T-helper 17 cell (primary cell): ENCODE measurements at regions not wholly inside any gene's neighbourhood (a gene's known extent, or its start where the extent isn't known, plus 50 kb on each side); places are given as distances from the start of the nearest gene placed in this dataset.

Experiments used
- ATAC-seq: fragments of 150-1000 bp; cut with Tn5 transposase; 2 replicates; pipeline ENCODE4 v1.10.0; 2021; ENCODE audit warnings: mild to moderate bottlenecking, moderate library complexity
- DNase-seq, 3 donors: peaks; one replicate each; pipeline versions ENCODE4 v3.0.0 to v3.0.0-alpha.2; 2020 to 2021
- H3K9me3 ChIP-seq: one replicate; pipeline ENCODE4 v1.7.0; 2013; ENCODE audit warnings: low read length, mild to moderate bottlenecking; ENCODE audit not compliant: control insufficient read depth, poor library complexity, severe bottlenecking
- H3K27ac Mint-ChIP-seq: one replicate; pipeline ENCODE4 v1.8.0; 2022; ENCODE audit warnings: mild to moderate bottlenecking, moderate library complexity, mixed read lengths
- H3K27me3 Mint-ChIP-seq: one replicate; pipeline ENCODE4 v1.8.0; 2022; ENCODE audit warnings: mixed read lengths
- H3K36me3 Mint-ChIP-seq: one replicate; pipeline ENCODE4 v1.8.0; 2022; ENCODE audit warnings: low read depth, mixed read lengths
- H3K4me1 Mint-ChIP-seq: one replicate; pipeline ENCODE4 v1.8.0; 2022; ENCODE audit warnings: mild to moderate bottlenecking, mixed read lengths
- H3K4me3 Mint-ChIP-seq: one replicate; pipeline ENCODE4 v1.8.0; 2022; ENCODE audit warnings: mild to moderate bottlenecking, moderate library complexity, mixed read lengths

- Mint-ChIP-seq H3K4me3 (no peak overlapping the region), H3K36me3 (no peaks in the 10 kb centered on the region), H3K27me3 (peaks cover 14% of the 10 kb centered on the region), H3K27ac (no peak overlapping the region), H3K4me1 (no peaks in the 10 kb centered on the region)
- no peaks in the 10 kb centered on the region for H3K9me3 ChIP-seq
- ATAC-seq (no peak), DNase-seq (no peak)
Measured at GRCh38 chr22:49081926-49082325, 745.7 kb downstream of the BRD1 start.

- DNase-seq: no peak
- no peaks in the 10 kb centered on the region for H3K9me3 ChIP-seq
- Mint-ChIP-seq H3K27me3 (peaks cover 7% of the 10 kb centered on the region), H3K27ac (no peak overlapping the region), H3K4me1 (no peaks in the 10 kb centered on the region), H3K4me3 (no peak overlapping the region), H3K36me3 (no peaks in the 10 kb centered on the region)
- ATAC-seq: no peak
Measured at GRCh38 chr22:49081261-49081666, 746.4 kb downstream of the BRD1 start.

GRCh38 chr22:49080631-49081030, 747.0 kb downstream of the BRD1 start:
- Mint-ChIP-seq H3K36me3 (no peaks in the 10 kb centered on the region), H3K4me3 (no peak overlapping the region), H3K27ac (no peak overlapping the region), H3K27me3 (peaks cover under 1% of the 10 kb centered on the region), H3K4me1 (no peaks in the 10 kb centered on the region)
- H3K9me3 ChIP-seq: no peaks in the 10 kb centered on the region
- DNase-seq (no peak), ATAC-seq (no peak)

- no peak overlapping the region for H3K27ac Mint-ChIP-seq
- H3K9me3 ChIP-seq: no peaks in the 10 kb centered on the region
- H3K4me3 Mint-ChIP-seq: no peak overlapping the region
- H3K27me3 Mint-ChIP-seq: no peaks in the 10 kb centered on the region
- no peak for DNase-seq
- no peak for ATAC-seq
- no peaks in the 10 kb centered on the region for H3K4me1 Mint-ChIP-seq
- H3K36me3 Mint-ChIP-seq: no peaks in the 10 kb centered on the region
Measured at GRCh38 chr22:49079743-49080500, 747.8 kb downstream of the BRD1 start.

- DNase-seq (no peak), ATAC-seq (no peak)
- no peaks in the 10 kb centered on the region for H3K4me1 Mint-ChIP-seq
- no peaks in the 10 kb centered on the region for H3K36me3 Mint-ChIP-seq
- no peaks in the 10 kb centered on the region for H3K27me3 Mint-ChIP-seq
- H3K4me3 Mint-ChIP-seq: no peak overlapping the region
- no peak overlapping the region for H3K27ac Mint-ChIP-seq
- H3K9me3 ChIP-seq: no peaks in the 10 kb centered on the region
Measured at GRCh38 chr22:49079027-49079725, 748.5 kb downstream of the BRD1 start.

- Mint-ChIP-seq H3K4me3 (no peak overlapping the region), H3K36me3 (no peaks in the 10 kb centered on the region), H3K27ac (no peak overlapping the region), H3K27me3 (no peaks in the 10 kb centered on the region), H3K4me1 (no peaks in the 10 kb centered on the region)
- DNase-seq (no peak), ATAC-seq (no peak)
- H3K9me3 ChIP-seq: no peaks in the 10 kb centered on the region
Measured at GRCh38 chr22:49078076-49078710, 749.5 kb downstream of the BRD1 start.

- Mint-ChIP-seq H3K4me1 (no peaks in the 10 kb centered on the region), H3K27ac (no peak overlapping the region), H3K27me3 (no peaks in the 10 kb centered on the region), H3K36me3 (no peaks in the 10 kb centered on the region), H3K4me3 (no peak overlapping the region)
- DNase-seq (no peak), ATAC-seq (no peak)
- H3K9me3 ChIP-seq: no peaks in the 10 kb centered on the region
Measured at GRCh38 chr22:49077586-49077985, 750.1 kb downstream of the BRD1 start.

GRCh38 chr22:49077036-49077393, 750.7 kb downstream of the BRD1 start:
- ATAC-seq: no peak
- no peak for DNase-seq
- Mint-ChIP-seq H3K36me3 (no peaks in the 10 kb centered on the region), H3K4me1 (no peaks in the 10 kb centered on the region), H3K27ac (no peak overlapping the region), H3K27me3 (no peaks in the 10 kb centered on the region), H3K4me3 (no peak overlapping the region)
- H3K9me3 ChIP-seq: no peaks in the 10 kb centered on the region

- H3K36me3 Mint-ChIP-seq: no peaks in the 10 kb centered on the region
- H3K27me3 Mint-ChIP-seq: no peaks in the 10 kb centered on the region
- ATAC-seq: no peak
- H3K27ac Mint-ChIP-seq: no peak overlapping the region
- no peak for DNase-seq
- H3K4me3 Mint-ChIP-seq: no peak overlapping the region
- no peaks in the 10 kb centered on the region for H3K4me1 Mint-ChIP-seq
- no peaks in the 10 kb centered on the region for H3K9me3 ChIP-seq
Measured at GRCh38 chr22:49076300-49077035, 751.2 kb downstream of the BRD1 start.

GRCh38 chr22:49075150-49075549, 752.5 kb downstream of the BRD1 start:
- no peak for ATAC-seq
- H3K36me3 Mint-ChIP-seq: no peaks in the 10 kb centered on the region

GRCh38 chr22:49073873-49074417, 753.7 kb downstream of the BRD1 start:
- H3K4me1 Mint-ChIP-seq: no peaks in the 10 kb centered on the region
- H3K36me3 Mint-ChIP-seq: no peaks in the 10 kb centered on the region
- DNase-seq (no peak), ATAC-seq (no peak)
- H3K4me3 Mint-ChIP-seq: no peak overlapping the region
- peaks cover under 1% of the 10 kb centered on the region for H3K27me3 Mint-ChIP-seq
- H3K9me3 ChIP-seq: no peaks in the 10 kb centered on the region
- H3K27ac Mint-ChIP-seq: no peak overlapping the region

More at GRCh38 chr22:49075150-49075549, 752.5 kb downstream of the BRD1 start:
- H3K4me3 Mint-ChIP-seq: no peak overlapping the region
- no peak for DNase-seq
- H3K9me3 ChIP-seq: no peaks in the 10 kb centered on the region
- H3K27me3 Mint-ChIP-seq: no peaks in the 10 kb centered on the region
- H3K27ac Mint-ChIP-seq: no peak overlapping the region
- no peaks in the 10 kb centered on the region for H3K4me1 Mint-ChIP-seq

GRCh38 chr22:49072996-49073645, 754.6 kb downstream of the BRD1 start:
- H3K27me3 Mint-ChIP-seq: peaks cover 5% of the 10 kb centered on the region
- H3K36me3 Mint-ChIP-seq: no peaks in the 10 kb centered on the region
- H3K4me3 Mint-ChIP-seq: no peak overlapping the region
- DNase-seq (no peak), ATAC-seq (no peak)
- no peaks in the 10 kb centered on the region for H3K4me1 Mint-ChIP-seq
- no peaks in the 10 kb centered on the region for H3K9me3 ChIP-seq
- H3K27ac Mint-ChIP-seq: no peak overlapping the region
